ENCODE measurements at regions not wholly inside any gene's neighbourhood (a gene's known extent, or its start where the extent isn't known, plus 50 kb on each side); places are given as distances from the start of the nearest gene placed in this dataset.
A peak's percentile ranks its signal among the peaks of the same experiment; 100 is the strongest.

- TF ChIP-seq UBTF (CRISPR knock-in tag; IDR thresholded peaks at IDR 0.05) (no peak), CTCF (CRISPR knock-in tag; IDR thresholded peaks at IDR 0.05) (peak; percentile 61), ZNF83 (CRISPR knock-in tag; IDR thresholded peaks at IDR 0.05; ENCODE audit: borderline replicate concordance) (no peak), HNRNPH1 (optimal IDR thresholded peaks at IDR 0.05; ENCODE audit: low read depth, low read length) (no peak), EEA1 (CRISPR knock-in tag; IDR thresholded peaks at IDR 0.05; ENCODE audit: borderline replicate concordance) (no peak), MAZ (IDR thresholded peaks at IDR 0.05; ENCODE audit: borderline replicate concordance, low read depth, low read length) (no peak), MAZ (CRISPR knock-in tag; IDR thresholded peaks at IDR 0.05; ENCODE audit: low read depth) (0 out of 2 replicates have a peak, but pooled peaks have one; percentile 42), PREB (CRISPR knock-in tag; IDR thresholded peaks at IDR 0.05) (no peak), ZNF644 (CRISPR knock-in tag; IDR thresholded peaks at IDR 0.05; ENCODE audit: low read depth) (peak; percentile 90), CBX5 (CRISPR knock-in tag; IDR thresholded peaks at IDR 0.05; ENCODE audit: borderline replicate concordance) (peak; percentile 75; the same call in 1 of the 2 replicates), ZNF180 (CRISPR knock-in tag; IDR thresholded peaks at IDR 0.05; ENCODE audit: borderline replicate concordance, low read depth) (no peak), GZF1 (CRISPR knock-in tag; IDR thresholded peaks at IDR 0.05) (no peak), ZNF17 (CRISPR knock-in tag; IDR thresholded peaks at IDR 0.05) (no peak), TFE3 (CRISPR knock-in tag; IDR thresholded peaks at IDR 0.05) (peak; percentile 87), ARNTL (CRISPR knock-in tag; IDR thresholded peaks at IDR 0.05) (no peak), YY1 (IDR thresholded peaks at IDR 0.05; ENCODE audit: insufficient read depth, insufficient replicate concordance, low read depth, low read length) (no peak), ZNF572 (CRISPR knock-in tag; IDR thresholded peaks at IDR 0.05) (no peak), ARNT (IDR thresholded peaks at IDR 0.05) (no peak), HCFC1 (IDR thresholded peaks at IDR 0.05; ENCODE audit: low read depth, low read length) (no peak), FOXK1 (CRISPR knock-in tag; IDR thresholded peaks at IDR 0.05; ENCODE audit: borderline replicate concordance, low read depth) (peak; percentile 38; the same call in 1 of the 2 replicates), ZNF740 (CRISPR knock-in tag; IDR thresholded peaks at IDR 0.05) (no peak), PAX8 (CRISPR knock-in tag; IDR thresholded peaks at IDR 0.05; ENCODE audit: borderline replicate concordance) (no peak), ZNF670 (CRISPR knock-in tag; IDR thresholded peaks at IDR 0.05; ENCODE audit: borderline replicate concordance) (no peak), ZKSCAN8 (CRISPR knock-in tag; IDR thresholded peaks at IDR 0.05; ENCODE audit: borderline replicate concordance) (peak; percentile 65; the same call in 1 of the 2 replicates), SOX5 (CRISPR knock-in tag; IDR thresholded peaks at IDR 0.05; ENCODE audit: borderline replicate concordance) (peak; percentile 63; the same call in 1 of the 2 replicates)
Measured at GRCh38 chr3:177499779-177500423, 302.6 kb upstream of the TBL1XR1 start (continued).
